H9 (cell line): ENCODE measurements at regions not wholly inside any gene's neighbourhood (a gene's known extent, or its start where the extent isn't known, plus 50 kb on each side); places are given as distances from the start of the nearest gene placed in this dataset.

ENCODE experiments used
- DNase-seq: peaks from one replicate; pipeline ENCODE4 v3.0.0-alpha.2; 2017
- H2AFZ ChIP-seq: one replicate; pipeline ENCODE4 v1.6.1; 2013; ENCODE audit warnings: mild to moderate bottlenecking, low read length, control low read depth, moderate library complexity
- H2AK5ac ChIP-seq: 2 replicates; pipeline ENCODE4 v1.6.1; 2013; ENCODE audit warnings: low read length, control low read depth, mixed read lengths; ENCODE audit not compliant: insufficient read length
- H2BK120ac ChIP-seq: one replicate; pipeline ENCODE4 v1.6.1; 2013; ENCODE audit warnings: low read depth, mild to moderate bottlenecking, low read length, control low read depth, inconsistent platforms; ENCODE audit not compliant: poor library complexity, severe bottlenecking
- H2BK12ac ChIP-seq: 2 replicates; pipeline ENCODE4 v1.6.1; 2013; ENCODE audit warnings: low read length, control low read depth, mixed read lengths, low read depth; ENCODE audit not compliant: insufficient read length
- H2BK15ac ChIP-seq: 2 replicates; pipeline ENCODE4 v1.6.1; 2013; ENCODE audit warnings: low read depth, low read length, control low read depth
- H2BK20ac ChIP-seq: one replicate; pipeline ENCODE4 v1.6.1; 2013; ENCODE audit warnings: low read depth, mild to moderate bottlenecking, low read length, control low read depth, inconsistent platforms; ENCODE audit not compliant: poor library complexity, severe bottlenecking
- H2BK5ac ChIP-seq: 2 replicates; pipeline ENCODE4 v1.6.1; 2013; ENCODE audit warnings: low read length, control low read depth, mixed read lengths; ENCODE audit not compliant: insufficient read length
- H3K14ac ChIP-seq: 2 replicates; pipeline ENCODE4 v1.6.1; 2013; ENCODE audit warnings: low read length, control low read depth; ENCODE audit not compliant: insufficient read depth
- H3K18ac ChIP-seq: 2 replicates; pipeline ENCODE4 v1.6.1; 2013; ENCODE audit warnings: low read depth, mild to moderate bottlenecking, mixed read lengths, low read length, control low read depth; ENCODE audit not compliant: insufficient read length
- H3K23ac ChIP-seq: 2 replicates; pipeline ENCODE4 v1.6.1; 2013; ENCODE audit warnings: low read length, control low read depth, mixed read lengths, low read depth; ENCODE audit not compliant: insufficient read length
- H3K23me2 ChIP-seq: 2 replicates; pipeline ENCODE4 v1.6.1; 2013; ENCODE audit warnings: low read depth, mild to moderate bottlenecking, mixed read lengths, low read length, control low read depth; ENCODE audit not compliant: insufficient read length, poor library complexity, severe bottlenecking
- H3K27ac ChIP-seq: 2 replicates; pipeline ENCODE4 v1.5.1; 2013; ENCODE audit warnings: low read length, control low read depth, mixed read lengths, low read depth; ENCODE audit not compliant: insufficient read length
- H3K27me3 ChIP-seq: 2 replicates; pipeline ENCODE4 v1.6.1; 2013; ENCODE audit warnings: low read length, control low read depth, inconsistent platforms; ENCODE audit not compliant: insufficient read depth
- H3K4ac ChIP-seq: 2 replicates; pipeline ENCODE4 v1.6.1; 2013; ENCODE audit warnings: low read depth, mild to moderate bottlenecking, control low read depth, inconsistent platforms, low read length, moderate library complexity
- H3K4me1 ChIP-seq: 2 replicates; pipeline ENCODE4 v1.6.1; 2013; ENCODE audit warnings: low read length, control low read depth, inconsistent platforms; ENCODE audit not compliant: insufficient read depth
- H3K4me2 ChIP-seq: 2 replicates; pipeline ENCODE4 v1.6.1; 2013; ENCODE audit warnings: low read length, control low read depth, mixed read lengths; ENCODE audit not compliant: insufficient read length, insufficient read depth
- H3K56ac ChIP-seq: 2 replicates; pipeline ENCODE4 v1.6.1; 2013; ENCODE audit warnings: low read depth, mild to moderate bottlenecking, mixed read lengths, low read length, control low read depth; ENCODE audit not compliant: insufficient read length
- H3K79me1 ChIP-seq: 2 replicates; pipeline ENCODE4 v1.6.1; 2013; ENCODE audit warnings: low read depth, mild to moderate bottlenecking, moderate library complexity, low read length, control low read depth, inconsistent platforms; ENCODE audit not compliant: insufficient read depth, poor library complexity, severe bottlenecking
- H3K79me2 ChIP-seq: 2 replicates; pipeline ENCODE4 v1.6.1; 2013; ENCODE audit warnings: low read length, control low read depth, inconsistent platforms; ENCODE audit not compliant: insufficient read depth
- H3K9ac ChIP-seq: 2 replicates; pipeline ENCODE4 v1.6.1; 2013; ENCODE audit warnings: low read length, control low read depth, mixed read lengths; ENCODE audit not compliant: insufficient read length; ENCODE audit errors: extremely low read depth
- H3K9me3 ChIP-seq: one replicate; pipeline ENCODE4 v1.6.1; 2013; ENCODE audit warnings: low read depth, low read length, inconsistent platforms; ENCODE audit not compliant: control insufficient read depth
- H3T11ph ChIP-seq: one replicate; pipeline ENCODE4 v1.6.1; 2013; ENCODE audit warnings: mild to moderate bottlenecking, low read length, control low read depth, inconsistent platforms
- H4K20me1 ChIP-seq: one replicate; pipeline ENCODE4 v1.6.1; 2013; ENCODE audit not compliant: control insufficient read depth, insufficient read length, insufficient read depth
- H4K5ac ChIP-seq: 2 replicates; pipeline ENCODE4 v1.6.1; 2013; ENCODE audit warnings: low read depth, mild to moderate bottlenecking, mixed read lengths, low read length, control low read depth; ENCODE audit not compliant: insufficient read length
- H4K8ac ChIP-seq: replicated peaks from 2 replicates; pipeline ENCODE4 v1.6.1; 2013; ENCODE audit warnings: low read length, control low read depth, mixed read lengths, low read depth; ENCODE audit not compliant: insufficient read length
- H4K91ac ChIP-seq: 2 replicates; pipeline ENCODE4 v1.6.1; 2013; ENCODE audit warnings: low read depth, mild to moderate bottlenecking, moderate library complexity, mixed read lengths, low read length, control low read depth; ENCODE audit not compliant: insufficient read length
- H3K27ac Mint-ChIP-seq, 3 experiments: 2 replicates in 2 of 3; 3 replicates in 1 of 3; pipeline ENCODE4 v1.8.0; 2020 to 2021; ENCODE audit warnings: mixed read lengths in 3 of 3, mild to moderate bottlenecking in 1 of 3, moderate library complexity in 1 of 3
- H3K27me3 Mint-ChIP-seq: 2 replicates; pipeline ENCODE4 v1.8.0; 2021; ENCODE audit warnings: low read depth, mild to moderate bottlenecking, moderate library complexity, mixed read lengths
- H3K36me3 Mint-ChIP-seq, 3 experiments: 2 replicates in 2 of 3; 3 replicates in 1 of 3; pipeline ENCODE4 v1.8.0; 2020 to 2021; ENCODE audit warnings: low read depth in 3 of 3, mixed read lengths in 3 of 3; ENCODE audit not compliant: insufficient read depth in 1 of 3
- H3K4me1 Mint-ChIP-seq, 2 experiments: 2 replicates each; pipeline ENCODE4 v1.8.0; 2020; ENCODE audit warnings: mixed read lengths in 2 of 2
- H3K4me3 Mint-ChIP-seq, 2 experiments: 2 replicates in 1 of 2; 3 replicates in 1 of 2; pipeline ENCODE4 v1.8.0; 2020 to 2021; ENCODE audit warnings: mild to moderate bottlenecking in 2 of 2, mixed read lengths in 2 of 2, moderate library complexity in 1 of 2
- H3K9me3 Mint-ChIP-seq, 2 experiments: 2 replicates in 1 of 2; 3 replicates in 1 of 2; pipeline ENCODE4 v1.8.0; 2020; ENCODE audit warnings: mild to moderate bottlenecking in 2 of 2, mixed read lengths in 2 of 2, moderate library complexity in 1 of 2
- CTCF ChIP-seq: fragments of 200-600 bp; sonication (generic); conservative IDR thresholded peaks from 3 replicates; pipeline ENCODE4 v1.8.0; 2021; ENCODE audit warnings: antibody characterized with exemption, mild to moderate bottlenecking
- WGBS: extraction: QIAGEN DNeasy Blood & Tissue Kit; methylation state at CpG from one replicate; pipeline ENCODE4 v1.1.7; 2013; ENCODE audit warnings: missing lambda C conversion rate, low lambda C conversion rate, mixed read lengths; ENCODE audit not compliant: insufficient read length; ENCODE audit errors: extremely low coverage; 5-methylcytosine and 5-hydroxymethylcytosine counted together

GRCh38 chr6:66858196-66858595 lies 1151.2 kb upstream of the EYS start:
- Histone ChIP-seq H3K56ac (no peak overlapping the region), H3K79me2 (no peaks in the 10 kb centered on the region), H2BK15ac (no peak overlapping the region), H3K14ac (no peak overlapping the region), H3K23ac (no peak overlapping the region), H3T11ph (no peak overlapping the region), H4K20me1 (no peaks in the 10 kb centered on the region), H2BK5ac (no peak overlapping the region), H2BK120ac (no peak overlapping the region), H2BK12ac (no peak overlapping the region), H4K91ac (no peak overlapping the region), H3K27me3 (no peaks in the 10 kb centered on the region), H3K23me2 (no peaks in the 10 kb centered on the region), H3K18ac (no peak overlapping the region), H2AK5ac (no peak overlapping the region), H3K4me2 (no peak overlapping the region), H4K8ac (no peak overlapping the region), H3K27ac (no peak overlapping the region), H4K5ac (no peak overlapping the region), H2BK20ac (no peak overlapping the region), H2AFZ (no peak overlapping the region), H3K9ac (no peak overlapping the region), H3K79me1 (no peaks in the 10 kb centered on the region), H3K4ac (no peak overlapping the region), H3K4me1 (no peaks in the 10 kb centered on the region), H3K9me3 (no peaks in the 10 kb centered on the region)
- TF ChIP-seq CTCF = no peak
- no peaks in the 10 kb centered on the region; a peak in 1 of 5 replicates for H3K9me3 Mint-ChIP-seq
- H3K27me3 Mint-ChIP-seq = no peaks in the 10 kb centered on the region
- no CpG with 5 or more reads among the region's 2 CpGs for WGBS
- no peak overlapping the region for H3K27ac Mint-ChIP-seq
- H3K4me3 Mint-ChIP-seq = no peak overlapping the region
- H3K36me3 Mint-ChIP-seq = no peaks in the 10 kb centered on the region
- H3K4me1 Mint-ChIP-seq = no peaks in the 10 kb centered on the region
- no peak for DNase-seq
